ENCODE measurements at regions not wholly inside any gene's neighbourhood (a gene's known extent, or its start where the extent isn't known, plus 50 kb on each side); places are given as distances from the start of the nearest gene placed in this dataset.

GRCh38 chr11:112336356-112336886 is 75.8 kb upstream of the PLET1 start:
- H3K27ac ChIP-seq, result no peak overlapping the region
- no peak for DNase-seq (ENCODE audit: low spot score)
- H3K9me3 ChIP-seq (ENCODE audit: low read depth), result no peaks in the 10 kb centered on the region
- no peak overlapping the region for H2AFZ ChIP-seq
- H3K79me2 ChIP-seq, result no peaks in the 10 kb centered on the region
- H3K4me3 ChIP-seq, result no peak overlapping the region
- 93% methylated on average over 5 of the region's 5 CpGs for WGBS (ENCODE audit: low lambda C conversion rate, missing lambda C conversion rate)
- no peaks in the 10 kb centered on the region for H4K20me1 ChIP-seq (ENCODE audit: insufficient read depth, poor library complexity, severe bottlenecking)
- no peaks in the 10 kb centered on the region for H3K27me3 ChIP-seq
- no peaks in the 10 kb centered on the region for H3K9me2 ChIP-seq (replicated peaks; ENCODE audit: insufficient read depth)
- no peak overlapping the region for H3K4me2 ChIP-seq
- no peaks in the 10 kb centered on the region for H3K36me3 ChIP-seq (replicated peaks; ENCODE audit: insufficient read depth, low read depth)
- TF ChIP-seq EZH2phosphoT487 (IDR thresholded peaks at IDR 0.05; ENCODE audit: low read depth, severe bottlenecking, unreplicated experiment), result no peak
- TF ChIP-seq CTCF (IDR thresholded peaks at IDR 0.05; ENCODE audit: poor library complexity), result no peak
- no peak for TF ChIP-seq EZH2 (IDR thresholded peaks at IDR 0.05; ENCODE audit: borderline replicate concordance)
- H3K4me1 ChIP-seq (ENCODE audit: insufficient read depth), result no peaks in the 10 kb centered on the region

GRCh38 chr11:112339566-112339965 is 78.9 kb upstream of the PLET1 start:
- H3K9me3 ChIP-seq (ENCODE audit: low read depth), result no peaks in the 10 kb centered on the region
- 81% methylated on average over 2 of the region's 2 CpGs for WGBS (ENCODE audit: low lambda C conversion rate, missing lambda C conversion rate)

GRCh38 chr11:112343368-112344039 is 82.8 kb upstream of the PLET1 start:
- no peaks in the 10 kb centered on the region for H4K20me1 ChIP-seq (ENCODE audit: insufficient read depth, poor library complexity, severe bottlenecking)
- WGBS (ENCODE audit: low lambda C conversion rate, missing lambda C conversion rate), result 86% methylated on average over 6 of the region's 6 CpGs
- no peak overlapping the region for H3K4me3 ChIP-seq
- DNase-seq (ENCODE audit: low spot score), result no peak
- no peaks in the 10 kb centered on the region for H3K36me3 ChIP-seq (replicated peaks; ENCODE audit: insufficient read depth, low read depth)
- H3K4me1 ChIP-seq (ENCODE audit: insufficient read depth), result no peaks in the 10 kb centered on the region
- no peaks in the 10 kb centered on the region for H3K9me3 ChIP-seq (ENCODE audit: low read depth)
- no peak for TF ChIP-seq EZH2phosphoT487 (IDR thresholded peaks at IDR 0.05; ENCODE audit: low read depth, severe bottlenecking, unreplicated experiment)
- no peak for TF ChIP-seq EZH2 (IDR thresholded peaks at IDR 0.05; ENCODE audit: borderline replicate concordance)
- no peak for TF ChIP-seq CTCF (IDR thresholded peaks at IDR 0.05; ENCODE audit: poor library complexity)
- no peak overlapping the region for H3K27ac ChIP-seq
- no peak overlapping the region for H2AFZ ChIP-seq
- no peaks in the 10 kb centered on the region for H3K27me3 ChIP-seq
- no peak overlapping the region for H3K4me2 ChIP-seq
- H3K79me2 ChIP-seq, result no peaks in the 10 kb centered on the region
- H3K9me2 ChIP-seq (replicated peaks; ENCODE audit: insufficient read depth), result no peaks in the 10 kb centered on the region

More at GRCh38 chr11:112339566-112339965, 78.9 kb upstream of the PLET1 start:
- Histone ChIP-seq H3K4me1 (ENCODE audit: insufficient read depth) (no peaks in the 10 kb centered on the region), H3K9me2 (replicated peaks; ENCODE audit: insufficient read depth) (no peaks in the 10 kb centered on the region), H3K4me2 (no peak overlapping the region), H2AFZ (no peak overlapping the region), H3K36me3 (replicated peaks; ENCODE audit: insufficient read depth, low read depth) (no peaks in the 10 kb centered on the region), H3K27ac (no peak overlapping the region), H3K27me3 (no peaks in the 10 kb centered on the region), H3K4me3 (no peak overlapping the region), H4K20me1 (ENCODE audit: insufficient read depth, poor library complexity, severe bottlenecking) (no peaks in the 10 kb centered on the region), H3K79me2 (no peaks in the 10 kb centered on the region)
- TF ChIP-seq CTCF (IDR thresholded peaks at IDR 0.05; ENCODE audit: poor library complexity) (no peak), EZH2 (IDR thresholded peaks at IDR 0.05; ENCODE audit: borderline replicate concordance) (no peak), EZH2phosphoT487 (IDR thresholded peaks at IDR 0.05; ENCODE audit: low read depth, severe bottlenecking, unreplicated experiment) (no peak)
- no peak for DNase-seq (ENCODE audit: low spot score)

All from hepatocyte (in vitro differentiated cells).